NCI-H2196 (cell line): ENCODE measurements at regions not wholly inside any gene's neighbourhood (a gene's known extent, or its start where the extent isn't known, plus 50 kb on each side); places are given as distances from the start of the nearest gene placed in this dataset.

Experiments used
- DNase-seq: peaks from one replicate; lab custom pipeline; 2025; ENCODE audit not compliant: unreplicated experiment; lab: John Stamatoyannopoulos, UW

- DNase-seq, result no peak
These were observed 434.2 kb downstream of the ZIC1 start for GRCh38 chr3:147843331-147843730.

DNA sequence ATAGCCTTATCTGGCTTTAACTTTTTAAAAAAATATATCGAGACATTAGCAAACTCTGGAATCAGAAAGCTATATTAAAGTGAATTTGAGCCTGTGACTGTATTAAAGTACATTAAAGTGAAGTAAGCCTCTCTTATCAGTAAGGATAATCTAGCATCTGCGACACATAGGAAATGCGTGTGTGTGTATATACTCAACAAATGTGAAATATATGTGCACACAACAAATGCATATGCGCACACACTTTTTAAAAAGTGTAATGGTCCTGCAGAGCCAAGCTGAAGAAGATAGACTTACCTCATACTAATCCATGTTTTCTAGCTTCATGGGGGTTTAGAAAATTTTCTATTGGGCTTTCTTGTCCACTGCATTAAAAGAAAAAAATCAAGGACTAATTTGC, 437.1 kb downstream of the ZIC1 start:
- no peak for DNase-seq

DNA sequence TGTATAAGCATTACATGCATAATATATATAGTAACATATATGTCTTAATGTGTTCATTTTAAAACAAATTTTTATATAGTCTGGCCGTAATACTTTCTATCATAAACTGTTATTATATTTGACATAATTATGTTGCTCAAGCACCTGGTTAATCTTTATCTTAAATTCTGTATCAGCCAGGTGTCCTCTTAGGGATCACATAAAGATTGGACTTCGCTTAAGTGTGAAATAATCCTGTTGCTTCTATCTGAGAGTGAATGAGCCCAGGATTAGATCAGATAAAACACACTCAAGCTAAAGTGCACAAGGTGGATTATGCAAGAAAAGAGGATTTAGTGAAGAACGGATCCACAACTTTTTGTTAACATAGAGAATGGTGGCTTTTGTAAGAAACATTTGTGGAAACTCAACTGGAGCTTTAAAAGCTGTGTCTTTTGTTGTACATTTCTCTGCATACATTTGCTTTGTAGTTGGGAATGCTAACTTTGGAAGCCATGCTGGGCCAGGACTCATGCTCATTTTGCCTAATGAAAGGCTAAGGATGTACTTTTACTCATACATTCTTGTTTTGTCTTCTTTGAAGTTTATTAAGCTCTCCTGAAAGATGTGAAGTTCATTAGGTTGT, 437.8 kb downstream of the ZIC1 start:
- DNase-seq, result no peak

DNA sequence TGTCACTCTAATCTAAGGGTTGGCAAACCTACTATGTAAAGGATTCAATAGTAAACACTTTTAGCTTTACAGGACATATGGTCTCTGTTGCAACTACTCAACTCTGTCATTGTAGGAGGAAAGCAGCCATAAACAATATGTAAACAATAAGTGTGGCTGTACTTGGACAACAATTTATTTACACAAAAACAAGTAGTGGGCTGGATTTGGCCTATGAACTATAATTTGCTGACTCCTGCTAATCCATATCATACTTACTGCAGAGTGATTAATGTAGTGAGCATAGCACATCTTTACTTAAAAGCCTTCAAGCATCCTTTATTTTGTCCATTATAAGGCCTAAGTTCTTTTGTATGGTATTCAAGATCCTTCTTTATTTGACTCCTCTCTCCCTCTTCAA, 441.9 kb downstream of the ZIC1 start:
- no peak for DNase-seq

DNA sequence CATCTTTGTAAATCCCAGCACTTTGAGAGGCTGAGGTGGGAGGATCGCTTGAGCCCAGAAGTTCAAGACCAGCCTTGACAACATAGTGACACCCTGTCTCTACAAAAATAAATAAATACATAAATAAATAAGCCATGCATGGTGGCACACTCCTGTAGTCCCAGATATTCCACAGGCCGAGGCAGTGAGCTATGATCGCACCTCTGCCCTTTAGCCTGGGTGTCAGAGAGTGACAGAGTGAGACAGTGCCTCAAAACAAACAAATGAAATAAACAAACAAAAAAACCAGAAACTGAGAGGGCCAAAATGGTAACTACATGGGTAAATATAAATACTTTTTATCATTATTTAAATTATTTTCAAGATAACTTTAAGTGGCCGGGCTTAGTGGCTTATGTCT, 445.4 kb downstream of the ZIC1 start:
- DNase-seq, result no peak

DNA sequence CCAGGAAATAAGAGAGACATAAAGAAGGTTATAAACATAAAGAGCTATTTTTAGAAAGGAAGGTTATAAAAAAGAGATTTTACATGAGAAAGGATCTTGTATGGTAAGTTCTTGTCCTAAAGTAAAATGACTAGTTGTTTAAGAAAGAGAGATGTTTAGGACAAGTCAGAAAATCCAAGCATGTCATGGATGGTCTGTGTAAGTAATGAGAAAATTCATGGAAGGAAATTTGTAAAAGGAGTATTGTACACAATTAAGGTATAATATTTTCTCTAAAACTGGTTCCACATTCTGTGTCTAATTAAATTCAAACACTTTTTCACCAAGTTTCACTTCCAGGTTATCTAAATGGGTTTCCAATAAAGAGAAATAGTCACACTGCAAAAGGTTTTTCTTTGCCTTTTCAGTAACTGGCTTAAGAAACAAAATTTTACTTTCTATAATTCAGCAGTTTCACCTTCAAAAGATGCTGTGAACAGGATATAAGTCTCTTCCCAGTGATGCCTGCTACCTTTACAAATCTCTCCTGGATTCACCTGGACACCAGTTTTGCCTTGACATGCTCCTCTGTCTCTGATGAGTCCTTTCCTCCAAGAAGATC, 455.7 kb downstream of the ZIC1 start:
- no peak for DNase-seq

DNA sequence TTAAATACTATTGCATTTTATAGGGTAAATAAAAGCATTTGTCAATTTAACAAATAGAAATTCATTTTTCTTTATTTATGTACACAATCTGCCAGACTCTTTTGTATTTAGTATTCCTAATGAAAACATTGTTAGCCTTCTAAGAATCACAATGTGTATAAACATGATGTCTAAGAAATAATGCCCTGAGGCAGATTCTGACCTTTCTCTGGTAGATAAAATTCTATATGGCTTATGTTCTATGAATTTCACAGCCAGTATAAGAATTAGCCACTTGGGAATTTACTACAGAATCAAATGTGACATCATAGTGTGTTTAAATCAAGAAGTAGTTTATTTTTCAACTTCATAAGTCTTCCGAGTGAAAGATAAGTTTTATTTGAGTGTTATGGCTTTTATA, 457.4 kb downstream of the ZIC1 start:
- DNase-seq, result no peak

DNA sequence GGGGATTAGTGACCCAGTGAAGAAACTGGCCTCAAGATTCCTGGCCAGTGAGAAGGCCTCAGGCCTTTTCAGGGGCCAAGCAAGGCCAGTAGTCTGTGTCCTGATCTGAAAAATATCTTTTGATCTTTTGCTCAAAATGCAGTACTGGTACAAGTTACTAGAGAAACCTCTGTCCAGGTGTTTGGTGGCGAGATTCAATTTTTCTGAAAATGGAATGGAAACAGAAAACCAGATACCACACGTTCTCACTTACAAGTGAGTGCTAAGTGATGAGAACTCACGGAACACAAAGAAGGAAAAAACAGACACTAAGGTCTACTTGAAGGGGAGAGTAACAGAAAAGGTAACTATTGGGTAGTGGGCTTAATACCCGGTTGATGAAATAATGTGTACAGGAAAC, 463.4 kb downstream of the ZIC1 start:
- no peak for DNase-seq

DNA sequence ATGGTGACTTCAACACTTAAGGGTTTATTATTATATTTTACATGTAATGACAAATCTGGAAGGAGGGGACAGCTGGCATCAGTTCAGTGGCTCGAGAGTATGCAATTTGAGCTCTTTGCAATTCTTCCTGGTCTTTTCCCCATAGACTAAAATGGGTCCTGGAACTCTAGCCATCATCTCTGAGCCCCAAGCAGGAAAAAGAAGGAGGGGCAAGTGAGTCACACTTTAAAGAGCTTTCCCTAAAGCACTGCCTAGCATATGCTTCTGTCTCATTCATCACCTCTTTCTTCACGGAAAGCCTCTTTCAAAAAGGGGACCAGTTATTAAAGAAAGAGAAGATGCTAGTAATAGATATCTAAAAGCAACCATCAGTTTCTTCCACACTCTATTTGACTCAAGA, 466.3 kb downstream of the ZIC1 start:
- no peak for DNase-seq

DNA sequence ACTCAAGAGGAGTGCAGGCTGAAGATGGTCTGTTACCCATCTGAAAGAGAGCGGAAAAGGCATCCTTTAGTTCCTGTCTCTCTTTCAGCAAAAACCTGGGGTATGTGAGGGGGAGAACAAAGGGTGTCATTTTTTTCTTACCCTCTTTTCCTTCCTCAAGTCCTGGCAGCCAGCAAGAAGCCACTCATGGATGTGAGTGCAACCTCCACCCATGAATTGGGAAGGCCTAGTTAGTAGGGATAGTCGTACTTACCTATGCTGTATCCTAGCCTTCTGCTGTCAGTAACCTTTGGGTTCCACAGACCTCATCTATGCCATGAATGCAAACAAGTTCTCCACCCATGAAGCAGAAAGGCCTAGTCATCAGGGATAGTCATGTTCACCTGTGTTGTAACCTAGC, 472.8 kb downstream of the ZIC1 start:
- no peak for DNase-seq

DNA sequence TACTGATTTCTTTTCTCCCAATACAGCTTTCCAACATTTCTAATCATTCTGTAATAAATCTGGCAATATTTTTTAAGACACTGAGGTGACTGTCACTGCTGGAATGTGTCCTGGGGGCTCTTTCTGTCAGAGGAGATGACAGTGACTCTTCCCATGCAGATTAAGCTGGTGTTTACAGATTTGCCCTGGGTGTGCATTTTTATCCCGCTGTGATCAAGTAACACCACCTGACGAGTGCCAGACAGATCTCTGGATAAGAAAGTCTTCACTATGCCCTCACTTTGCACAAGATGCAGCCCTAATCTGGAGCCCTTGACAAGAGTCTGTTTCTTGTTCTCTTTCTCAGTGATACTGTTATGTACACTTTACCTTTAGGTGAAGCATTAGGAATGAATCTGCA, 477.7 kb downstream of the ZIC1 start:
- DNase-seq, result no peak

- no peak for DNase-seq
These were observed 478.6 kb downstream of the ZIC1 start for GRCh38 chr3:147887797-147888196.

GRCh38 chr3:147890114-147890513, 480.9 kb downstream of the ZIC1 start:
- no peak for DNase-seq

- DNase-seq, result no peak
These were observed 486.3 kb downstream of the ZIC1 start for GRCh38 chr3:147895509-147895908.

DNA sequence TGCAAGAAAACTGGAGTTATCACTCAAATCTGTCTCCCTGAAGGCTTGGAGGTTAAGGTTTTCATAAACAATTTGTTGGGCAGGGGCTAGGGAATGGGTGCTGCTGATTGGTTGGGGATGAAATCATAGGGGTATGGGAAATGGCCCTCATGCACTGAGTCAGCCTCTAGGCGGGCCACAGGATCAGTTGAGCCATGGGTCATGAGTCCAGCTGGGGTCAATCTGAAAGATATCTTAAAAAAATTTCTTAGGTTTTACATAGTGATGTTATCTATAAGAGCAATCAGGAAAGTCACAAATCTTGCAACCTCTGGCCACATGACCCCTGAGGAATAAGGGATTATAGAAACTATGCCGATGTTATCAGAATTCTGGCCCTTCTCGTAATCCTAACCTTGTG, 491.7 kb downstream of the ZIC1 start:
- DNase-seq, result no peak

DNA sequence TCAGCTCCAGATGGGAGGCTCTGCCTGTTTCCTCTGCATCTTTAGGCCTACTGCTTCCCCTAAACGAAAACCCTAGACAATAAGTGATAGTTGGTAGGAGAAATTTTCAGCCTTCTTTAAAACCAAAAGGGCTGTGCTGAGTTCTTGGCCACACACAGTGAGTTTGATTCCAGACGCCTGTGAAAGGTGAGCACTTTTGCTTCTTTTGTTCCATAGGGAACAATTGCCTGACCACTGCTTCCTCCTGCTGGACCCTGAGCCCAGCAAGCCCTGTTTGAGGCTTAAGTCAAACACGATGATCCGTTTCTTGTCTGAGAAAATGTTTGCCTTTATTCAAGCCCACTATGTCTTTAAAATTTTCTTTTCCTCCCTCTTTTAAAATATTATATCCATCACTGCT, 493.9 kb downstream of the ZIC1 start:
- DNase-seq, result no peak

DNA sequence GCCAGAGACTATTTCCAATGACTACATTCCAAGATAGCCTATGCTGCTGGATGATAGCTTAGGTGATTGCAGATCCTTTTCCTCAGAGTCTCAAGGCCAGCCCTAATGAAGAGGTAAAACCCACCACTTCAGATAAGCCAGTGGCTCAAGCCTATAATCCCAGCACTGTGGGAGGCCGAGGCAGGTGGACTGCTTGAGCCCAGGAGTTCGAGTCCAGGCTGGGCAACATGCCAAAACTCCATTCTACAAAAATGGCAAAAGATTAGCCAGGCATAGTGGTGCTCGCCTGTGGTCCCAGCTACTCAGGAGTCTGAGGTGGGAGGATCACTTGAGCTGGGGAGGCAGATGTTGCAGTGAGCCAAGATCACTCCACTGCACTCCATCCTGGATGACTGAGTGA, 495.3 kb downstream of the ZIC1 start:
- DNase-seq, result no peak

DNA sequence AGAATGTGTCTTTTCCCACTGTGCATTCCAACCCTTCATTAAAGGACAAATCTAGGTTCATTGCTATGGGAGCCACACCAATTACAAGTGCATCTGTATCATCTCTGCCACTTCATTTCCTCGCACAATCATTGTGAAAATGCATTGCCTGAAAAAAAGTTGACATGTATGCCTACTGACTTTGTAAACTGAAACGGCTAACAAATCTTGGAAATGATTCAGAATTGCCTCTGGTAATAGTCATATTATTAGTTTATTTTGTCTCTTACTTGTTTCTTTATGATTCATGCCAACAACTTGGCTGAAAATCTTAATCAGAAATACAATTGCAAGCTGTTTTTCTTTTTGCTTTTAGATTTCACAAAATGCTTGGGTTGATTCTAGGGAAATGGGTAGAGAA, 497.1 kb downstream of the ZIC1 start:
- DNase-seq, result no peak

- DNase-seq, result no peak
These were observed 505.4 kb downstream of the ZIC1 start for GRCh38 chr3:147914532-147914931.

DNA sequence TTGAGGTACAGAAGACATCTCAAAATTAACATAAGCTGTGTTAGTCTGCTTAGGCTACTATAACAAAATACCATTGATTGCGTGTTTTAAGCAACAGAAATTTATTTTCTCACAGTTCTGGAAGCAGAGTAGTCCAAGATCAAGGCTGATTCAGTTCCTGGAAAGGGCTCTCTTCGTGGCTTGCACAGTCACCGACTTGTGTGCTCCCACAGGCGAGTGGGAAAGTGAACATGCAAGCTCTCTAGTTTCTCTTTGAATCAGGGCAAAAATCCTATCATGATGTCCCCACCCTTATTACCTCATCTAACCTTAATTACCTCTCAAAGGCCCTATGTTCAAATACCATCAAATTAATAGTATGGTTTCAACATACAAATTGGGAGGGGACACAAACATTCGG, 505.9 kb downstream of the ZIC1 start:
- DNase-seq, result no peak

DNA sequence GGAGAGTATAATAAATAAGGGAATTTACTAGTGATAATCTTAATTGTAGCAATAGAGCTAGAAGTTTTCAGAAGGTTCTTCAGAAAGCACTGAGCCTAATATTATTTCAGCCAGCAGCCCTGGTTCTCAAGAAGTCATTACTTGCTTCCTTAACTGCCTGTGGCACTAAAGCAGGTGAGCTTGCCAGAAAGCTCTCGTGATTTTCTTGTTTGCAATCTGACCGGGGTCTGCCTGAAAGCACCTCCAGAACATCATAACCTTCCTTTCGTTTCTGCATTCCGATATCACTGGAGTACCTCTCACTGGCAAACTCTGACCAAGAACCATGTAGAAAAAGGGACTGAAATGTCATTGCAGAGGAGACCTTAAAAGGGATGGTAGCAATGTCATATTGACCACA, 510.3 kb downstream of the ZIC1 start:
- DNase-seq, result no peak

DNA sequence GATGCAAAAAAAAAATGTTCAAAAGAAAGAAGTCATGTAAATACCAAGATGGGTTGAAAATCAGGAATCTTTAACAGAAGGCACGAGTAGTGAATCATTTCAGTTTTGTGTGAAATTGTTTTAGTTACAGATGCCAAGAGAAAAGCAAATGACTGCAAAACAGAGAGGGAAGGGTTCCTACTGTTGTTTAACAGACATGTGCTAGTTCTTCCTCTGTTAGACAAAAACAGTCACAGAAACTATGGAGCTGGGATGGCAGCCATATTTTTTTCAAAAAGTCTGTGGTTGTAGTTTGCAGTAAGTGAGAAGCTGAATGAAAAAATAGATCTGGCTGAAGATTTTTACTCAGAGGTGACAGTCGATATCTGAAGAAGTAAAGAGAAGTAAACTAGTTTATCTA, 511.9 kb downstream of the ZIC1 start:
- DNase-seq, result no peak

GRCh38 chr3:147924755-147925154, 515.6 kb downstream of the ZIC1 start:
- no peak for DNase-seq
